Activated CD8-positive, alpha-beta T cell treated with anti-CD3 and anti-CD28 coated beads, Interleukin-2, amount 10 ng/mL, durations not matched to agents 7 days and 5 days (primary cell): ENCODE measurements at regions not wholly inside any gene's neighbourhood (a gene's known extent, or its start where the extent isn't known, plus 50 kb on each side); places are given as distances from the start of the nearest gene placed in this dataset.

Experiments
- ATAC-seq: fragments of 150-1000 bp; cut with Tn5 transposase; one replicate; pipeline ENCODE4 v1.10.0; 2021; ENCODE audit warnings: moderate library complexity
- CTCF ChIA-PET: fragments of 350-600 bp; sonication (Branson Sonifier 250); formaldehyde crosslinking; loops from one replicate; lab custom pipeline; 2021; ENCODE audit warnings: antibody characterized with exemption; lab: Charles Lee
- POLR2A ChIA-PET: fragments of 350-600 bp; sonication (Branson Sonifier 250); formaldehyde crosslinking; loops from one replicate; lab custom pipeline; 2021; ENCODE audit warnings: antibody characterized with exemption; lab: Charles Lee
- DNase-seq: peaks from one replicate; pipeline ENCODE4 v3.0.0-alpha.2; 2020
- H3K27ac Mint-ChIP-seq: one replicate; pipeline ENCODE4 v1.8.0; 2021; ENCODE audit warnings: mild to moderate bottlenecking, mixed read lengths
- H3K27me3 Mint-ChIP-seq: one replicate; pipeline ENCODE4 v1.8.0; 2021; ENCODE audit warnings: low read depth, mixed read lengths
- H3K36me3 Mint-ChIP-seq: one replicate; pipeline ENCODE4 v1.8.0; 2021; ENCODE audit warnings: low read depth, mixed read lengths
- H3K4me1 Mint-ChIP-seq: one replicate; pipeline ENCODE4 v1.8.0; 2021; ENCODE audit warnings: low read depth, mixed read lengths
- H3K4me3 Mint-ChIP-seq: one replicate; pipeline ENCODE4 v1.8.0; 2021; ENCODE audit warnings: mild to moderate bottlenecking, mixed read lengths
- H3K9me3 Mint-ChIP-seq: one replicate; pipeline ENCODE4 v1.8.0; 2022; ENCODE audit warnings: mixed read lengths; ENCODE audit not compliant: insufficient read depth

- ChIA-PET CTCF (no interaction called here), POLR2A (no interaction called here)
- Mint-ChIP-seq H3K9me3 (no peaks in the 10 kb centered on the region), H3K36me3 (no peaks in the 10 kb centered on the region), H3K27me3 (no peaks in the 10 kb centered on the region), H3K4me3 (no peak overlapping the region), H3K27ac (no peak overlapping the region), H3K4me1 (no peaks in the 10 kb centered on the region)
- DNase-seq (no peak), ATAC-seq (no peak)
These were observed 353.8 kb downstream of the GPR37 start for GRCh38 chr7:124411796-124412195.

GRCh38 chr7:124403587-124403986, 362.0 kb downstream of the GPR37 start:
- no peak overlapping the region for H3K4me3 Mint-ChIP-seq
- H3K4me1 Mint-ChIP-seq = no peaks in the 10 kb centered on the region
- no peak for DNase-seq
- H3K27ac Mint-ChIP-seq = no peak overlapping the region
- no peaks in the 10 kb centered on the region for H3K36me3 Mint-ChIP-seq
- no peaks in the 10 kb centered on the region for H3K27me3 Mint-ChIP-seq
- ChIA-PET CTCF (interaction anchor here (0.6 kb wide), 1 partner anchor 265 kb away, joined by 3 read pairs; no protein-coding TSS in a partner anchor), POLR2A (no interaction called here)
- no peak for ATAC-seq
- H3K9me3 Mint-ChIP-seq = no peaks in the 10 kb centered on the region

GRCh38 chr7:124403112-124403511, 362.5 kb downstream of the GPR37 start:
- no peaks in the 10 kb centered on the region for H3K9me3 Mint-ChIP-seq
- no peaks in the 10 kb centered on the region for H3K27me3 Mint-ChIP-seq
- no peaks in the 10 kb centered on the region for H3K4me1 Mint-ChIP-seq
- ChIA-PET CTCF (no interaction called here), POLR2A (no interaction called here)
- H3K4me3 Mint-ChIP-seq = no peak overlapping the region
- H3K36me3 Mint-ChIP-seq = no peaks in the 10 kb centered on the region
- no peak overlapping the region for H3K27ac Mint-ChIP-seq
- DNase-seq = no peak
- ATAC-seq = no peak

- H3K4me1 Mint-ChIP-seq = no peaks in the 10 kb centered on the region
- H3K9me3 Mint-ChIP-seq = no peaks in the 10 kb centered on the region
- ChIA-PET CTCF (no interaction called here), POLR2A (no interaction called here)
- no peak for DNase-seq
- ATAC-seq = no peak
- no peak overlapping the region for H3K4me3 Mint-ChIP-seq
- H3K36me3 Mint-ChIP-seq = no peaks in the 10 kb centered on the region
- H3K27me3 Mint-ChIP-seq = no peaks in the 10 kb centered on the region
- no peak overlapping the region for H3K27ac Mint-ChIP-seq
These were observed 365.7 kb downstream of the GPR37 start for GRCh38 chr7:124399941-124400340.

- Mint-ChIP-seq H3K4me3 (no peak overlapping the region), H3K36me3 (no peaks in the 10 kb centered on the region), H3K9me3 (no peaks in the 10 kb centered on the region), H3K27me3 (no peaks in the 10 kb centered on the region), H3K27ac (no peak overlapping the region), H3K4me1 (no peaks in the 10 kb centered on the region)
- CTCF ChIA-PET = no interaction called here
- ATAC-seq (no peak), DNase-seq (no peak)
- POLR2A ChIA-PET = no interaction called here
These were observed 366.2 kb upstream of the TMEM229A start for GRCh38 chr7:124398937-124399552.

- POLR2A ChIA-PET = no interaction called here
- no peak overlapping the region for H3K4me3 Mint-ChIP-seq
These were observed 364.3 kb upstream of the TMEM229A start for GRCh38 chr7:124397134-124397533.

GRCh38 chr7:124390301-124390700, 357.4 kb upstream of the TMEM229A start:
- Mint-ChIP-seq H3K4me1 (no peaks in the 10 kb centered on the region), H3K4me3 (no peak overlapping the region), H3K27ac (no peak overlapping the region), H3K9me3 (no peaks in the 10 kb centered on the region), H3K27me3 (no peaks in the 10 kb centered on the region), H3K36me3 (no peaks in the 10 kb centered on the region)
- ATAC-seq (no peak), DNase-seq (no peak)
- ChIA-PET CTCF (no interaction called here), POLR2A (no interaction called here)

More at GRCh38 chr7:124397134-124397533, 364.3 kb upstream of the TMEM229A start:
- no peaks in the 10 kb centered on the region for H3K9me3 Mint-ChIP-seq
- H3K36me3 Mint-ChIP-seq = no peaks in the 10 kb centered on the region
- H3K4me1 Mint-ChIP-seq = no peaks in the 10 kb centered on the region
- CTCF ChIA-PET = no interaction called here
- H3K27ac Mint-ChIP-seq = no peak overlapping the region
- ATAC-seq = no peak
- DNase-seq = no peak
- no peaks in the 10 kb centered on the region for H3K27me3 Mint-ChIP-seq

GRCh38 chr7:124388751-124389150, 355.9 kb upstream of the TMEM229A start:
- Mint-ChIP-seq H3K4me1 (no peaks in the 10 kb centered on the region), H3K27me3 (no peaks in the 10 kb centered on the region), H3K36me3 (no peaks in the 10 kb centered on the region), H3K9me3 (no peaks in the 10 kb centered on the region), H3K4me3 (no peak overlapping the region), H3K27ac (no peak overlapping the region)
- CTCF ChIA-PET = no interaction called here
- ATAC-seq = no peak
- DNase-seq = no peak
- POLR2A ChIA-PET = no interaction called here

GRCh38 chr7:124387056-124387455, 354.2 kb upstream of the TMEM229A start:
- ATAC-seq (no peak), DNase-seq (no peak)
- no peaks in the 10 kb centered on the region for H3K9me3 Mint-ChIP-seq
- CTCF ChIA-PET = no interaction called here
- H3K27ac Mint-ChIP-seq = no peak overlapping the region
- POLR2A ChIA-PET = no interaction called here
- no peaks in the 10 kb centered on the region for H3K4me1 Mint-ChIP-seq
- no peak overlapping the region for H3K4me3 Mint-ChIP-seq
- H3K27me3 Mint-ChIP-seq = no peaks in the 10 kb centered on the region
- no peaks in the 10 kb centered on the region for H3K36me3 Mint-ChIP-seq

GRCh38 chr7:124379296-124379695, 346.4 kb upstream of the TMEM229A start:
- ATAC-seq (no peak), DNase-seq (no peak)
- no peak overlapping the region for H3K27ac Mint-ChIP-seq
- H3K27me3 Mint-ChIP-seq = no peaks in the 10 kb centered on the region
- peaks cover 8% of the 10 kb centered on the region for H3K9me3 Mint-ChIP-seq
- H3K4me1 Mint-ChIP-seq = no peaks in the 10 kb centered on the region
- H3K4me3 Mint-ChIP-seq = no peak overlapping the region
- H3K36me3 Mint-ChIP-seq = no peaks in the 10 kb centered on the region
- ChIA-PET POLR2A (no interaction called here), CTCF (no interaction called here)

GRCh38 chr7:124376111-124376510, 343.2 kb upstream of the TMEM229A start:
- H3K4me1 Mint-ChIP-seq = no peaks in the 10 kb centered on the region
- peaks cover 8% of the 10 kb centered on the region for H3K9me3 Mint-ChIP-seq
- H3K36me3 Mint-ChIP-seq = no peaks in the 10 kb centered on the region
- DNase-seq (no peak), ATAC-seq (no peak)
- H3K27me3 Mint-ChIP-seq = no peaks in the 10 kb centered on the region
- no peak overlapping the region for H3K27ac Mint-ChIP-seq
- POLR2A ChIA-PET = no interaction called here
- no peak overlapping the region for H3K4me3 Mint-ChIP-seq
- CTCF ChIA-PET = no interaction called here

- ChIA-PET CTCF (no interaction called here), POLR2A (no interaction called here)
- DNase-seq (no peak), ATAC-seq (no peak)
- Mint-ChIP-seq H3K4me3 (no peak overlapping the region), H3K36me3 (no peaks in the 10 kb centered on the region), H3K27ac (no peak overlapping the region), H3K4me1 (no peaks in the 10 kb centered on the region), H3K27me3 (no peaks in the 10 kb centered on the region), H3K9me3 (peaks cover 8% of the 10 kb centered on the region)
These were observed 342.5 kb upstream of the TMEM229A start for GRCh38 chr7:124375391-124375790.

GRCh38 chr7:124369310-124369709, 336.4 kb upstream of the TMEM229A start:
- no peak for DNase-seq
- CTCF ChIA-PET = interaction anchor here (1.2 kb wide), 1 partner anchor 17 kb away, joined by 3 read pairs; no protein-coding TSS in a partner anchor

More at GRCh38 chr7:124369310-124369709, 336.4 kb upstream of the TMEM229A start:
- Mint-ChIP-seq H3K4me1 (no peaks in the 10 kb centered on the region), H3K4me3 (no peak overlapping the region), H3K27ac (no peak overlapping the region), H3K36me3 (no peaks in the 10 kb centered on the region), H3K27me3 (no peaks in the 10 kb centered on the region), H3K9me3 (no peaks in the 10 kb centered on the region)
- ATAC-seq = no peak
- POLR2A ChIA-PET = no interaction called here
